Hepatocyte (in vitro differentiated cells): ENCODE measurements at regions not wholly inside any gene's neighbourhood (a gene's known extent, or its start where the extent isn't known, plus 50 kb on each side); places are given as distances from the start of the nearest gene placed in this dataset.
"Not testable (repeated sequence)": the region's sequence is repeated elsewhere in the genome, so short reads cannot be mapped to it uniquely, and the experiment has no call there.

Experiments
- DNase-seq: peaks from one replicate; pipeline ENCODE4 v3.0.0-alpha.2; 2016; ENCODE audit warnings: low spot score
- H2AFZ ChIP-seq: fragments of 200-600 bp; sonication (generic); 2 replicates; pipeline ENCODE4 v1.6.0; 2016; ENCODE audit warnings: antibody characterized with exemption, mild to moderate bottlenecking
- H3K27ac ChIP-seq: fragments of 200-600 bp; sonication (generic); 2 replicates; pipeline ENCODE4 v1.5.1; 2016; ENCODE audit warnings: mild to moderate bottlenecking
- H3K27me3 ChIP-seq: fragments of 200-600 bp; sonication (generic); 2 replicates; pipeline ENCODE4 v1.6.1; 2016
- H3K36me3 ChIP-seq: fragments of 200-600 bp; sonication (generic); replicated peaks from 2 replicates; pipeline ENCODE4 v1.5.1; 2016; ENCODE audit warnings: low read depth; ENCODE audit not compliant: insufficient read depth
- H3K4me1 ChIP-seq: fragments of 200-600 bp; sonication (generic); 2 replicates; pipeline ENCODE4 v1.5.1; 2016; ENCODE audit warnings: mild to moderate bottlenecking, moderate library complexity; ENCODE audit not compliant: insufficient read depth
- H3K4me2 ChIP-seq: fragments of 200-600 bp; sonication (generic); 2 replicates; pipeline ENCODE4 v1.6.0; 2016
- H3K4me3 ChIP-seq: fragments of 200-600 bp; sonication (generic); 2 replicates; pipeline ENCODE4 v1.5.1; 2016; ENCODE audit warnings: mild to moderate bottlenecking
- H3K79me2 ChIP-seq: fragments of 200-600 bp; sonication (generic); 2 replicates; pipeline ENCODE4 v1.6.0; 2017; ENCODE audit warnings: mild to moderate bottlenecking
- H3K9me2 ChIP-seq: fragments of 200-600 bp; sonication (generic); replicated peaks from 2 replicates; pipeline ENCODE4 v1.6.0; 2017; ENCODE audit warnings: mild to moderate bottlenecking; ENCODE audit not compliant: insufficient read depth
- H3K9me3 ChIP-seq: fragments of 200-600 bp; sonication (generic); 2 replicates; pipeline ENCODE4 v1.5.1; 2016; ENCODE audit warnings: low read depth, mild to moderate bottlenecking
- H4K20me1 ChIP-seq: fragments of 200-600 bp; sonication (generic); 2 replicates; pipeline ENCODE4 v1.6.0; 2016; ENCODE audit warnings: mild to moderate bottlenecking; ENCODE audit not compliant: insufficient read depth, poor library complexity, severe bottlenecking
- CTCF ChIP-seq: fragments of 200-600 bp; sonication (generic); IDR thresholded peaks from 2 replicates; pipeline ENCODE4 v1.5.1; 2016; ENCODE audit warnings: antibody characterized with exemption, mild to moderate bottlenecking; ENCODE audit not compliant: poor library complexity
- EZH2 ChIP-seq: fragments of 200-600 bp; sonication (generic); IDR thresholded peaks from 2 replicates; pipeline ENCODE4 v1.6.1; 2016; ENCODE audit warnings: antibody characterized with exemption, mild to moderate bottlenecking, borderline replicate concordance
- EZH2phosphoT487 ChIP-seq: fragments of 200-600 bp; sonication (generic); IDR thresholded peaks from one replicate; pipeline ENCODE4 v1.6.1; 2018; ENCODE audit warnings: antibody characterized with exemption, mild to moderate bottlenecking, low read depth, moderate library complexity; ENCODE audit not compliant: unreplicated experiment, severe bottlenecking
- WGBS: methylation state at CpG from one replicate; pipeline ENCODE4 v1.1.6; 2016; ENCODE audit warnings: low lambda C conversion rate; ENCODE audit errors: missing lambda C conversion rate; 5-methylcytosine and 5-hydroxymethylcytosine counted together

- Histone ChIP-seq H3K27ac (no peak overlapping the region), H4K20me1 (no peaks in the 10 kb centered on the region), H3K4me2 (no peak overlapping the region), H3K4me1 (no peaks in the 10 kb centered on the region), H3K4me3 (no peak overlapping the region), H3K27me3 (peaks cover 92% of the 10 kb centered on the region), H3K79me2 (no peaks in the 10 kb centered on the region), H3K9me3 (no peaks in the 10 kb centered on the region), H3K9me2 (no peaks in the 10 kb centered on the region), H3K36me3 (no peaks in the 10 kb centered on the region), H2AFZ (no peak overlapping the region)
- no peak for TF ChIP-seq EZH2
- TF ChIP-seq EZH2phosphoT487: no peak
- TF ChIP-seq CTCF: no peak
- no peak for DNase-seq
- 69% methylated on average over 7 of the region's 7 CpGs for WGBS
Measured at GRCh38 chr10:100662067-100662466, 83.3 kb upstream of the PAX2 start.

GRCh38 chr10:100664316-100665149, 80.8 kb upstream of the PAX2 start:
- no peaks in the 10 kb centered on the region for H3K9me3 ChIP-seq
- H3K4me2 ChIP-seq: no peak overlapping the region
- H3K4me1 ChIP-seq: no peaks in the 10 kb centered on the region
- no peak overlapping the region for H3K4me3 ChIP-seq
- H3K79me2 ChIP-seq: no peaks in the 10 kb centered on the region
- no peak overlapping the region for H3K27ac ChIP-seq
- no peak overlapping the region for H2AFZ ChIP-seq
- 54% methylated on average over 6 of the region's 6 CpGs for WGBS
- no peak for DNase-seq
- TF ChIP-seq EZH2phosphoT487: no peak
- H3K27me3 ChIP-seq: peaks cover 92% of the 10 kb centered on the region
- H3K36me3 ChIP-seq: no peaks in the 10 kb centered on the region
- no peaks in the 10 kb centered on the region for H4K20me1 ChIP-seq
- no peaks in the 10 kb centered on the region for H3K9me2 ChIP-seq

- H3K4me1 ChIP-seq, H3K4me2 ChIP-seq, H3K4me3 ChIP-seq, H3K9me2 ChIP-seq, H4K20me1 ChIP-seq, H3K27ac ChIP-seq, DNase-seq, H3K36me3 ChIP-seq, H3K79me2 ChIP-seq, H2AFZ ChIP-seq, H3K9me3 ChIP-seq: not testable (repeated sequence)
- 85% methylated on average over 2 of the region's 2 CpGs for WGBS
- H3K27me3 ChIP-seq: peaks cover 94% of the 10 kb centered on the region
Measured at GRCh38 chr10:100666634-100667033, 78.7 kb upstream of the PAX2 start.

GRCh38 chr10:100669616-100670015, 75.8 kb upstream of the PAX2 start:
- Histone ChIP-seq H3K36me3 (no peaks in the 10 kb centered on the region), H3K27me3 (peaks cover 94% of the 10 kb centered on the region)

More at GRCh38 chr10:100669616-100670015, 75.8 kb upstream of the PAX2 start:
- H4K20me1 ChIP-seq: no peaks in the 10 kb centered on the region
- H3K79me2 ChIP-seq: no peaks in the 10 kb centered on the region
- no peaks in the 10 kb centered on the region for H3K9me3 ChIP-seq
- H3K4me1 ChIP-seq: no peaks in the 10 kb centered on the region
- no peak for DNase-seq
- H3K4me3 ChIP-seq: no peak overlapping the region
- H2AFZ ChIP-seq: no peak overlapping the region
- TF ChIP-seq EZH2phosphoT487 (no peak), CTCF (no peak), EZH2 (no peak)
- 77% methylated on average over 9 of the region's 9 CpGs for WGBS
- H3K4me2 ChIP-seq: no peak overlapping the region
- no peaks in the 10 kb centered on the region for H3K9me2 ChIP-seq
- no peak overlapping the region for H3K27ac ChIP-seq
